Sigmoid colon (tissue), 4 donors: ENCODE measurements at regions not wholly inside any gene's neighbourhood (a gene's known extent, or its start where the extent isn't known, plus 50 kb on each side); places are given as distances from the start of the nearest gene placed in this dataset.

ENCODE experiments used
- POLR2AphosphoS5 ChIP-seq, 4 donors: sonication (generic); formaldehyde crosslinking; IDR thresholded peaks; one replicate each; pipeline ENCODE4 v1.6.1; 2017; ENCODE audit warnings: antibody characterized with exemption in 4 of 4
- TF ChIP-seq, protein P1 (sequence below), 4 experiments: fragments of 450-650 bp in 3 of 4; fragments of 200-600 bp in 1 of 4; IDR thresholded peaks; one replicate each; pipeline ENCODE4 v1.5.1; 2016 to 2019; ENCODE audit warnings: antibody characterized with exemption in 4 of 4, mild to moderate bottlenecking in 3 of 4, moderate library complexity in 2 of 4

DNA sequence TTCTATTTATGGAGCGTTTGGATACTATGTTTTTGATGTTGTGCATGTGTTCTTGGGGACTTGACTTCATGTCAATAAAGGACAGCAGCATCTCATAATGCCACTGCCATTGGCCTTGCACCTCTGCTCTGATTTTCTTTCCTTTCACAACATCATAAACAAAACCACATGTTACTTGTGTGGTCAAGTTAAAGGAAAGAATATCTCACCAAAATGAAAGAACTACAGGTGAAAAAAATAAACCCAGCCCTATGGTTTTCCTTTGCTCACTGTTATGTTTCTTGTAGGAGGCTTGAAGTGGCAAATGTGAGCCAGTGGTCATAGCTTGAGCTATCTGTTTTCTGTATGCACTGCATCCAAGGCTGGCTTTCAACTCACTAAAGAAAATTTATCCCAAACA is 240.4 kb downstream of the KCNRG start:
- TF ChIP-seq POLR2AphosphoS5 (IDR thresholded peaks at IDR 0.05), result no peak
- TF ChIP-seq, protein P1, sequence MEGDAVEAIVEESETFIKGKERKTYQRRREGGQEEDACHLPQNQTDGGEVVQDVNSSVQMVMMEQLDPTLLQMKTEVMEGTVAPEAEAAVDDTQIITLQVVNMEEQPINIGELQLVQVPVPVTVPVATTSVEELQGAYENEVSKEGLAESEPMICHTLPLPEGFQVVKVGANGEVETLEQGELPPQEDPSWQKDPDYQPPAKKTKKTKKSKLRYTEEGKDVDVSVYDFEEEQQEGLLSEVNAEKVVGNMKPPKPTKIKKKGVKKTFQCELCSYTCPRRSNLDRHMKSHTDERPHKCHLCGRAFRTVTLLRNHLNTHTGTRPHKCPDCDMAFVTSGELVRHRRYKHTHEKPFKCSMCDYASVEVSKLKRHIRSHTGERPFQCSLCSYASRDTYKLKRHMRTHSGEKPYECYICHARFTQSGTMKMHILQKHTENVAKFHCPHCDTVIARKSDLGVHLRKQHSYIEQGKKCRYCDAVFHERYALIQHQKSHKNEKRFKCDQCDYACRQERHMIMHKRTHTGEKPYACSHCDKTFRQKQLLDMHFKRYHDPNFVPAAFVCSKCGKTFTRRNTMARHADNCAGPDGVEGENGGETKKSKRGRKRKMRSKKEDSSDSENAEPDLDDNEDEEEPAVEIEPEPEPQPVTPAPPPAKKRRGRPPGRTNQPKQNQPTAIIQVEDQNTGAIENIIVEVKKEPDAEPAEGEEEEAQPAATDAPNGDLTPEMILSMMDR (IDR thresholded peaks at IDR 0.05), result no peak
